ENCODE measurements at regions not wholly inside any gene's neighbourhood (a gene's known extent, or its start where the extent isn't known, plus 50 kb on each side); places are given as distances from the start of the nearest gene placed in this dataset.

DNA sequence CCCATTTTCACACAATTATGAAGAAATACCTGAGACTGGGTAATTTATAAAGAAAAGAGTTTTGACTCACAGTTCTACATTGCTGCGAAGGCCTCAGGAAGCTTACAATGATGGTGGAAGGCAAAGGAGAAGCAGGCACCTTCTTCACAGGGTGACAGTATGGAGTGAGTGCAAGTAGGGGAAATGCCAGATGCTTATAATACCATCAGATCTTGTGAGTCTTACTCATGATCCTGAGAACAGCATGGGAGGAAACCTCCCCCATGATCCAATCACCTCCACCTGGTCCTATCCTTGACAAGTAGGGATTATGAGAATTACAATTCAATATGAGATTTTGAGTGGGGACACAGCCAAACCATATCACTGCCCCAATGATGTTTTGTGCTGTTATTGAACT lies 189.3 kb upstream of the CRY1 start:
- TF ChIP-seq, protein P1, sequence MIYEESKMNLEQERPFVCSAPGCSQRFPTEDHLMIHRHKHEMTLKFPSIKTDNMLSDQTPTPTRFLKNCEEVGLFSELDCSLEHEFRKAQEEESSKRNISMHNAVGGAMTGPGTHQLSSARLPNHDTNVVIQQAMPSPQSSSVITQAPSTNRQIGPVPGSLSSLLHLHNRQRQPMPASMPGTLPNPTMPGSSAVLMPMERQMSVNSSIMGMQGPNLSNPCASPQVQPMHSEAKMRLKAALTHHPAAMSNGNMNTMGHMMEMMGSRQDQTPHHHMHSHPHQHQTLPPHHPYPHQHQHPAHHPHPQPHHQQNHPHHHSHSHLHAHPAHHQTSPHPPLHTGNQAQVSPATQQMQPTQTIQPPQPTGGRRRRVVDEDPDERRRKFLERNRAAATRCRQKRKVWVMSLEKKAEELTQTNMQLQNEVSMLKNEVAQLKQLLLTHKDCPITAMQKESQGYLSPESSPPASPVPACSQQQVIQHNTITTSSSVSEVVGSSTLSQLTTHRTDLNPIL (CRISPR knock-in tag; IDR thresholded peaks at IDR 0.05; ENCODE audit: low read depth): no peak
- no peak for TF ChIP-seq ZNF8 (CRISPR knock-in tag; IDR thresholded peaks at IDR 0.05)
- TF ChIP-seq, protein P2, sequence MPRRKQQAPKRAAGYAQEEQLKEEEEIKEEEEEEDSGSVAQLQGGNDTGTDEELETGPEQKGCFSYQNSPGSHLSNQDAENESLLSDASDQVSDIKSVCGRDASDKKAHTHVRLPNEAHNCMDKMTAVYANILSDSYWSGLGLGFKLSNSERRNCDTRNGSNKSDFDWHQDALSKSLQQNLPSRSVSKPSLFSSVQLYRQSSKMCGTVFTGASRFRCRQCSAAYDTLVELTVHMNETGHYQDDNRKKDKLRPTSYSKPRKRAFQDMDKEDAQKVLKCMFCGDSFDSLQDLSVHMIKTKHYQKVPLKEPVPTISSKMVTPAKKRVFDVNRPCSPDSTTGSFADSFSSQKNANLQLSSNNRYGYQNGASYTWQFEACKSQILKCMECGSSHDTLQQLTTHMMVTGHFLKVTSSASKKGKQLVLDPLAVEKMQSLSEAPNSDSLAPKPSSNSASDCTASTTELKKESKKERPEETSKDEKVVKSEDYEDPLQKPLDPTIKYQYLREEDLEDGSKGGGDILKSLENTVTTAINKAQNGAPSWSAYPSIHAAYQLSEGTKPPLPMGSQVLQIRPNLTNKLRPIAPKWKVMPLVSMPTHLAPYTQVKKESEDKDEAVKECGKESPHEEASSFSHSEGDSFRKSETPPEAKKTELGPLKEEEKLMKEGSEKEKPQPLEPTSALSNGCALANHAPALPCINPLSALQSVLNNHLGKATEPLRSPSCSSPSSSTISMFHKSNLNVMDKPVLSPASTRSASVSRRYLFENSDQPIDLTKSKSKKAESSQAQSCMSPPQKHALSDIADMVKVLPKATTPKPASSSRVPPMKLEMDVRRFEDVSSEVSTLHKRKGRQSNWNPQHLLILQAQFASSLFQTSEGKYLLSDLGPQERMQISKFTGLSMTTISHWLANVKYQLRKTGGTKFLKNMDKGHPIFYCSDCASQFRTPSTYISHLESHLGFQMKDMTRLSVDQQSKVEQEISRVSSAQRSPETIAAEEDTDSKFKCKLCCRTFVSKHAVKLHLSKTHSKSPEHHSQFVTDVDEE (CRISPR knock-in tag; IDR thresholded peaks at IDR 0.05): no peak
- TF ChIP-seq SNAI2 (CRISPR knock-in tag; IDR thresholded peaks at IDR 0.05): no peak
- TF ChIP-seq TCF4 (CRISPR knock-in tag; IDR thresholded peaks at IDR 0.05; ENCODE audit: borderline replicate concordance): no peak
- TF ChIP-seq ZFP3 (CRISPR knock-in tag; IDR thresholded peaks at IDR 0.05): no peak
- no peak for TF ChIP-seq ZNF70 (CRISPR knock-in tag; IDR thresholded peaks at IDR 0.05)
- TF ChIP-seq RARB (CRISPR knock-in tag; IDR thresholded peaks at IDR 0.05): no peak
- TF ChIP-seq, protein P3, sequence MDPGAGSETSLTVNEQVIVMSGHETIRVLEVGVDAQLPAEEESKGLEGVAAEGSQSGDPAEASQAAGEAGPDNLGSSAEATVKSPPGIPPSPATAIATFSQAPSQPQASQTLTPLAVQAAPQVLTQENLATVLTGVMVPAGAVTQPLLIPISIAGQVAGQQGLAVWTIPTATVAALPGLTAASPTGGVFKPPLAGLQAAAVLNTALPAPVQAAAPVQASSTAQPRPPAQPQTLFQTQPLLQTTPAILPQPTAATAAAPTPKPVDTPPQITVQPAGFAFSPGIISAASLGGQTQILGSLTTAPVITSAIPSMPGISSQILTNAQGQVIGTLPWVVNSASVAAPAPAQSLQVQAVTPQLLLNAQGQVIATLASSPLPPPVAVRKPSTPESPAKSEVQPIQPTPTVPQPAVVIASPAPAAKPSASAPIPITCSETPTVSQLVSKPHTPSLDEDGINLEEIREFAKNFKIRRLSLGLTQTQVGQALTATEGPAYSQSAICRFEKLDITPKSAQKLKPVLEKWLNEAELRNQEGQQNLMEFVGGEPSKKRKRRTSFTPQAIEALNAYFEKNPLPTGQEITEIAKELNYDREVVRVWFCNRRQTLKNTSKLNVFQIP (CRISPR knock-in tag; IDR thresholded peaks at IDR 0.05; ENCODE audit: borderline replicate concordance, low read depth): no peak
- no peak for TF ChIP-seq ZC3H10 (CRISPR knock-in tag; IDR thresholded peaks at IDR 0.05)
- TF ChIP-seq CSDC2 (CRISPR knock-in tag; IDR thresholded peaks at IDR 0.05): no peak
- no peak for TF ChIP-seq ARNTL (CRISPR knock-in tag; IDR thresholded peaks at IDR 0.05; ENCODE audit: borderline replicate concordance, low read depth)
- ATAC-seq: no peak

DNA sequence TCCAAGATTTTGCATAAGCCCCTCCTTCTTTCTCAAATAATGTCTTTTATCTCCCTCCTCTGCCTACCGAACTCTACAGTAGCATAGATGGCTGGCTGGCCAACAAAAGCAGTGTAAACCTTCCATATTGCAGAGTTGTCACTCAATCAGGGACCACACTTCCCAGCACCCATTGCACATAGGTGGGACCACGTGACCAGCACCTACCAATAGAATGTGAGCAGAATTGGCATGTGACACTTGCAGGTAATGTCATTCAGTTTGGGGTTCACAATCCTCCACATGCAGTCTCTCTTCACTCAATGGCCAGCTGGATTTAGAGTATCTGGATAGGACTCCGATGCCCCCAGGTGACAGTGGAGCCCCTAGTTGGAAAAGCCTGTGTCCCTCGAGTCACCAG lies 190.3 kb upstream of the CRY1 start:
- no peak for ATAC-seq

More for the DNA sequence above, 190.3 kb upstream of the CRY1 start:
- TF ChIP-seq ZC3H10 (CRISPR knock-in tag; IDR thresholded peaks at IDR 0.05) (no peak), ZNF70 (CRISPR knock-in tag; IDR thresholded peaks at IDR 0.05) (no peak), ZNF565 (CRISPR knock-in tag; conservative IDR thresholded peaks at IDR 0.05; ENCODE audit: low read depth) (no peak), GLIS3 (CRISPR knock-in tag; IDR thresholded peaks at IDR 0.05) (no peak), ARNTL (CRISPR knock-in tag; IDR thresholded peaks at IDR 0.05; ENCODE audit: borderline replicate concordance, low read depth) (no peak), ZNF8 (CRISPR knock-in tag; IDR thresholded peaks at IDR 0.05) (no peak), RARB (CRISPR knock-in tag; IDR thresholded peaks at IDR 0.05) (no peak), OSR1 (CRISPR knock-in tag; IDR thresholded peaks at IDR 0.05) (no peak), TOX (CRISPR knock-in tag; IDR thresholded peaks at IDR 0.05; ENCODE audit: borderline replicate concordance) (no peak), ZFP30 (CRISPR knock-in tag; IDR thresholded peaks at IDR 0.05) (no peak), ISL1 (CRISPR knock-in tag; IDR thresholded peaks at IDR 0.05) (no peak), TCF4 (CRISPR knock-in tag; IDR thresholded peaks at IDR 0.05; ENCODE audit: borderline replicate concordance) (no peak), SNAI2 (CRISPR knock-in tag; IDR thresholded peaks at IDR 0.05) (no peak), CSDC2 (CRISPR knock-in tag; IDR thresholded peaks at IDR 0.05) (no peak), BACH2 (CRISPR knock-in tag; IDR thresholded peaks at IDR 0.05; ENCODE audit: borderline replicate concordance) (no peak)
- TF ChIP-seq, protein P2 (CRISPR knock-in tag; IDR thresholded peaks at IDR 0.05): no peak
- TF ChIP-seq, protein P1 (CRISPR knock-in tag; IDR thresholded peaks at IDR 0.05; ENCODE audit: low read depth): no peak
- TF ChIP-seq, protein P4, sequence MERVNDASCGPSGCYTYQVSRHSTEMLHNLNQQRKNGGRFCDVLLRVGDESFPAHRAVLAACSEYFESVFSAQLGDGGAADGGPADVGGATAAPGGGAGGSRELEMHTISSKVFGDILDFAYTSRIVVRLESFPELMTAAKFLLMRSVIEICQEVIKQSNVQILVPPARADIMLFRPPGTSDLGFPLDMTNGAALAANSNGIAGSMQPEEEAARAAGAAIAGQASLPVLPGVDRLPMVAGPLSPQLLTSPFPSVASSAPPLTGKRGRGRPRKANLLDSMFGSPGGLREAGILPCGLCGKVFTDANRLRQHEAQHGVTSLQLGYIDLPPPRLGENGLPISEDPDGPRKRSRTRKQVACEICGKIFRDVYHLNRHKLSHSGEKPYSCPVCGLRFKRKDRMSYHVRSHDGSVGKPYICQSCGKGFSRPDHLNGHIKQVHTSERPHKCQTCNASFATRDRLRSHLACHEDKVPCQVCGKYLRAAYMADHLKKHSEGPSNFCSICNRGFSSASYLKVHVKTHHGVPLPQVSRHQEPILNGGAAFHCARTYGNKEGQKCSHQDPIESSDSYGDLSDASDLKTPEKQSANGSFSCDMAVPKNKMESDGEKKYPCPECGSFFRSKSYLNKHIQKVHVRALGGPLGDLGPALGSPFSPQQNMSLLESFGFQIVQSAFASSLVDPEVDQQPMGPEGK (CRISPR knock-in tag; IDR thresholded peaks at IDR 0.05; ENCODE audit: borderline replicate concordance): no peak
- TF ChIP-seq, protein P5, sequence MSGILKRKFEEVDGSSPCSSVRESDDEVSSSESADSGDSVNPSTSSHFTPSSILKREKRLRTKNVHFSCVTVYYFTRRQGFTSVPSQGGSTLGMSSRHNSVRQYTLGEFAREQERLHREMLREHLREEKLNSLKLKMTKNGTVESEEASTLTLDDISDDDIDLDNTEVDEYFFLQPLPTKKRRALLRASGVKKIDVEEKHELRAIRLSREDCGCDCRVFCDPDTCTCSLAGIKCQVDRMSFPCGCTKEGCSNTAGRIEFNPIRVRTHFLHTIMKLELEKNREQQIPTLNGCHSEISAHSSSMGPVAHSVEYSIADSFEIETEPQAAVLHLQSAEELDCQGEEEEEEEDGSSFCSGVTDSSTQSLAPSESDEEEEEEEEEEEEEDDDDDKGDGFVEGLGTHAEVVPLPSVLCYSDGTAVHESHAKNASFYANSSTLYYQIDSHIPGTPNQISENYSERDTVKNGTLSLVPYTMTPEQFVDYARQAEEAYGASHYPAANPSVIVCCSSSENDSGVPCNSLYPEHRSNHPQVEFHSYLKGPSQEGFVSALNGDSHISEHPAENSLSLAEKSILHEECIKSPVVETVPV (CRISPR knock-in tag; IDR thresholded peaks at IDR 0.05): no peak
